ENCODE measurements at regions not wholly inside any gene's neighbourhood (a gene's known extent, or its start where the extent isn't known, plus 50 kb on each side); places are given as distances from the start of the nearest gene placed in this dataset.
"Not testable (repeated sequence)": the region's sequence is repeated elsewhere in the genome, so short reads cannot be mapped to it uniquely, and the experiment has no call there.

- DNase-seq, result not testable (repeated sequence)
Measured at GRCh38 chr7:3159926-3160325, 116.3 kb upstream of the CARD11 start.

DNA sequence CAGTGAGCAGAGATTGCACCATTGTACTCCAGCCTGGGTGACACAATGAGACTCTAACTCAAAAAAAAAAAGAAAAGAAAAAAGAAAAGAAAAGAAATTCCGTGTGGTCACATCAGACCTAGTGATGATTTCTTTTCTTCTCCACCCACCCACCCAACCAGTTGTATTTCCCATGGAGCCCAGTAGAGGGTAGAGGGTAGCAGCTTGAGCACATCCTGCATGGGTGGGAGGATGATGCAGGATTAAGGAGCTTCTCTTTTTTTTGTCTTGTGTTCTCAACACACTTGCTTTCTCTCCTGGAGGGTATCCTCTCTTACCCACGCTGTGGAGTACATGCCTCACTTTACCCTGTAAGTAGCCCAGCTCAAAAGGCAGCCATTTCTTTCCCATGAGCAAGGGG, 118.6 kb upstream of the CARD11 start:
- DNase-seq, result no peak

GRCh38 chr7:3162798-3163197, 119.1 kb upstream of the CARD11 start:
- DNase-seq, result not testable (repeated sequence)

DNA sequence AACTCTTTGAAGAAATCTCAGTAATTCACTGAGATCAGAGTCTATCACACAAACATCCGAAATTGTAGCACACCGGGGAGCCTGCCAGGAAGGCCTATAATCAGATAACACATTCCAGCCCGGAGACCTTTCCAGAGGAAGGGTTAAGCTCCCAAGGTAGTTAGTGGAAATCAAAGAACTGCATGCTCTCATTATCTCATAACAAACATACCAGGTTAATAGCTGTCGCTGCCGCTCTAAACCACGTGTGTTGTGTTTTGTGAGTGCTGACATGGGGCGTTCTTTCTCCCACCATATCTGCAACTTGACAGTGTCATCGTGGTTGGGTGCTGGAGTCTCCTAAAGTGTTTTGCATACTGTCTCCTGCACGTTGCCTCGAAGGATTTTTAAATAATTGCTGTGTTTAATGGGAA, 120.7 kb upstream of the CARD11 start:
- no peak for DNase-seq

DNA sequence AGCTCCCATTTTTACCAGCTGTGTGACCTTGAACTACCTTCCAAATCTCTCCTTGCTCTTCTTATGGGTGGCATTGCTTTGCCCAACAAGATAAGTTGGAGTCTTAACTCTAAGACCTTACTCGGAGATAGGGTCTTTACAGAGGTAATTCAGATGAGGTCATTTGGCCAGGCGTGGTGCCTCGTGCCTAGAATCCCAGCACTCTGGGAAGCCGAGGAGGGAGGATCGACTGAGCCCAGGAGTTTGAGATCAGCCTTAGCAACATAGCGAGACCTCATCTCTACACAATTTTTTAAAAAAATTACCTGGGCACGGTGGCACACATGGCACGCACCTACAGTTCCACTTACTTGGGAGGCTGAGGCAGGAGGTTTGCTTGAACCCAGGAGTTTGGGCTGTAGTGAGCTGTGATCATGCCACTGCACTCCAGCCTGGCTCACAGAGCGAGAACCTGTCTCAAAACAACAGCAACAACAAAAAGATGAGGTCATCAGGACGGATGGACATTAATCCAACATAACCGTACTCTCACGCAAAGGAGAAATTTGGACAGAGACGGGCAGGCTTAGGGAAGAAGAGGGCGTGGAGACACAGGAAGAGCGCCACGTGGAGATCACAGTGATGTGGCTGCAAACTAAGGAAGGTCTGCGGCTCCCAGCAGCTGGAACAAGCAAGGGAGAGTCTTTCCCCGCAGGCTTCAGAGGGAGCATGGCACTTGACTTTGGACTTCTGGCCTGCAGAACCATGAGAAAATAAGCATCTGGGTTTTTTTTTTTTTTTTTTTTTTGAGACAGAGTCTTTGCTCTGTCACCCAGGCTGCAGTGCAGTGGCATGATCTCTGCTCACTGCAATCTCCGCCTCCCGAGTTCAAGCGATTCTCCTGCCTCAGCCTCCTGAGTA, 122.3 kb upstream of the CARD11 start:
- DNase-seq, result no peak

- DNase-seq, result no peak
Measured at GRCh38 chr7:3167551-3167950, 123.9 kb upstream of the CARD11 start.

DNA sequence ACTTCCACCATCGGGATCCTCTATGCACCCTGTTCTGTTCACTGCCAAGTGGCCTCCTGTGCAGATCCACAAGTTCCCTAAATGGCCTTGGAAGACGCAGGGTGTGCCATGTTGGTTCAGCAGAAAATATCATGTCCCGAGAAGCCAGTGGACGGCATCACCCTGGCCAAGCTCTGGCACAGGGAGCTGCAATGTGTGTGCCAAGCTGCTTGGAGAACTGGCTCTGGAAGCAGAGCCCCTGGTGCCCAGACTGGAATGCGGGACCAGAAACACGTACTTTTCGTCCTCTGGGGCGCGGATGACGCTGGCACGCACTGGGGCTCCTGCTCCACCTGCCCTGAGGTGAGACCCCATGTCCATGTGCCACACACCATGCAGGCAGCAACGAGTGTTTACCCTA, 124.7 kb upstream of the CARD11 start:
- DNase-seq, result no peak

GRCh38 chr7:3168869-3169268, 125.2 kb upstream of the CARD11 start:
- DNase-seq, result no peak

DNA sequence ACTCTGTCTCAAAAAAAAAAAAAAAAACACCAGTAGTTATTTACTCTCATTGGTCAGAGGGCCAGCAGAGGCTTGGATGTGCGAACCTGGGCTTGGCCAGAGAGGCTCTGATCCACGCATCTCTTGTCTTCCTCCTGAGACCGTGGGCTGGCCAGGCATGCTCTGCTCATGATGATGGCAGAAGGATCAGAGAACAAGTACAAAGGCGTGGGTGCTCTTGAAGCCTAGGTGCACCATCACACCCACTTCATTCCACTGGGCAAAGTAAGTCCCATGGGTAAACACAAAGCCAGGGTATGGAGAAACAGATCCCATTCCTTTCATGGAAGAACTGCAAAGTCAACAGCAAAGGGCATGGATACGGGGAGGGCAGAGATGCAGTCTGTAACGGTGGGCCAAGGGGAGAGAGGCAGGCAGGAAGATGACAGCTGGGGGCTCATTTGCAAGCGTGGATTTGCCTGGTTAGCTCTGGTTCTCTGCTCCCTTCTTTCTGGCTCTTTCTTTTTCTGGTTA, 128.2 kb upstream of the SDK1 start:
- DNase-seq, result no peak

- no peak for DNase-seq
Measured at GRCh38 chr7:3174515-3175284, 126.4 kb upstream of the SDK1 start.

- DNase-seq, result no peak
Measured at GRCh38 chr7:3175285-3175902, 125.7 kb upstream of the SDK1 start.

- no peak for DNase-seq
Measured at GRCh38 chr7:3176112-3177000, 124.7 kb upstream of the SDK1 start.

DNA sequence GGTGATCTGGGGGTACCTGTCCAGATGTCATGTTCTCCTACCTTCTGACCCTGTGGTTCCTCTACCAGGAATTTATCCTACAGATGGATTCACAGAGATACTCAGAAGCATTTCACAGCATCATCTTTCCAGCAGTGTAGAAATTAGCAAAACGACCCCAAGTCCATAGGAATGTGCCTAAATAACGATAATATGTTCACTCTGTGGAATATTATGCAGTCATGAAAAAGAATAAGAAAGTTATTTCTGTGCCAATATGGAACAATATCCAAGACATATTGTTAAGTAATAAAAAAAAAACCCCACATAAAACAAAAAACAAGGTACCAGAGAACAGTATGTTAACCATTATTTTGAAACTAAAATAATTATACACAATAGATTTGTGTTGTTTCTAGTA, 123.8 kb upstream of the SDK1 start:
- no peak for DNase-seq

- peak in 3 of 56 donors; percentile 5 to 13 (median 13) for DNase-seq
Measured at GRCh38 chr7:3179456-3179855, 121.6 kb upstream of the SDK1 start.

DNA sequence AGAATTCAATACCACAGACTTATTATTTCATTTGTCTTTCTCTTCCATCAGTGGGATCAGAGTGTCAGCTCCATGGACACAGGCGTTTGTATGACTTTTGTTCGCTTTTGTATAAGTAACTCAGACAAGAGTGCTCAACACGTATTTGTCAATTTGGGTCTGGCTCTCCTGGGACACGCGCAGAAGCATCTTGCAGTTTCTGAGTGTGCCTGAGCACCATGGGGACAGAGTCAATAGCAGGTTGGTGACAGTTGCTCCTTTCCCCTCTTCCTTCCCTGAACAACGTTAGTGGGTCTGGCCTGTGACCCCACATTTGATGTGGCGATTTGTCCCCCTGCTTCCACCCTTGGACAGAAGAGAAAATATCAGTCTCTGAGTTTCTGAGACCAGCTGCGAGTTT, 120.4 kb upstream of the SDK1 start:
- no peak for DNase-seq

DNA sequence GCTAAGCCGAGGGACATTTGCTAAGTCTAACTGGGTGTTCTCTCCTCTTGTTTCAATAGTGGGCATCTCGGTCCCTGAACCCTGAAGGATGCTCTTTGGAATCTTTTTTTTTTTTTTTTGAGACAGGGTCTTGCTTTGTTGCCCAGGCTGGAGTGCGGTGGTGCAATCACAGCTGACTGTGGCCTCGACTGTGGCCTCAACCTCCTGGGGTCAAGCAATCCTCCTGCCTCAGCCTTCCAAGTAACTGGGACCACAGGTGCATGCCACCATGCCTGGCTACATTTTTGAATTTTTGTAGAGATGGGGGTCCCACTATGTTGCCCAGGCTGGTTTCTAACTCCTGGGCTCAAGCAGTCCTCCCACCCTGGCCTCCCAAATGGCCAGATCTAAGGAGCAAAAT, 119.0 kb upstream of the SDK1 start:
- not testable (repeated sequence) for DNase-seq

- no peak for DNase-seq
Measured at GRCh38 chr7:3187444-3188040, 113.5 kb upstream of the SDK1 start.

DNA sequence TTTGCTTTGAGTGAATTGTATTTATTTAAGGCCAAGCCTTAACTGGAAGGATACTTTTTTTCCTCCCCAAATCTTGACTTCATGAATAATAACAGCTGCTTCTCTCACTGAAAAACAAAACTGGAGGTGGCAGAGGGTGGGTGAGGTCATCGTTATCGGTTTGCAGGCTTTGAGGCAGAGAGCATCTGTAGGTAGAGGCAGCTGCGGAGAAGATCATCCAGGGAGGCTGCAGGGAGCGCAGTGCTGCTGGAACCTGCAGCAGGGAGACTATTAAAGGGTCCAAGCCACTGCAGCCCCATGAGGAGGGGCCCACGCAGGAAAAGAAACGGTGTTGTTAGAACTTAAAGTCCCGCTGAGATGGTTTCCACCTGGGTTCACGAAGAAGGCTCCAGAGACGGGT, 112.1 kb upstream of the SDK1 start:
- no peak for DNase-seq

GRCh38 chr7:3191548-3191947, 109.5 kb upstream of the SDK1 start:
- no peak for DNase-seq

GRCh38 chr7:3192669-3193068, 108.4 kb upstream of the SDK1 start:
- no peak for DNase-seq
